ENCODE measurements at regions not wholly inside any gene's neighbourhood (a gene's known extent, or its start where the extent isn't known, plus 50 kb on each side); places are given as distances from the start of the nearest gene placed in this dataset.

DNA sequence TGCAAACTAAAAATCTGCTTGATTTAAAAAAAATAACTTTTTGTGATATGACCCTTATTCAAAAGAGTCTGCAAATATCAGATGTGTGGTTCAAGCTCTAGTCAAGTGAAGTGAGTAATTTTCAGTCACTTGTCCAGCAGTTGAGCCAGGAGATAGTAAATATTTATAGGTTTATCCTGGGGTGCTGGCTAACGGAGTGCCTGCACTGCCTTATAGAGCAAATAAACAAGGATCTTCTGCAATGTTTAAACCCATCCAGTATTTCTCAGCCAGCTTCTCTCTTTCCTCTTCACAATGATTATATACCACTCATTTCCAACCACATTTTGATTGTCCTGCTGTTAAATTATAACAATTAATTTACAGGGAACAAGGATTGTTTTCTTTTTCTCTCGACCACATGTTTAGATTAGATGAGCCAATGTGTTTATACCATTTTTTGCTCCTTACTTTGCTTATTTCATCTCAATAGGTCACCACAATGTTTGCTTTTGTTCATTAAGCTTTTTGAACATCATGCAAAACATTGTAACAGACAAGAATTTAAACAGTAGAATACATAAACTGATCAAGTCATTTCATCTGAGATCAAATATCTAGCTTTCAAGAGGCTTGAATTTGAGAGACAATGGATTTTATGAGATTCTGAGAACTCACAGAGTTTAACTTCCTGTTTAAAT lies 60.3 kb upstream of the GREM2 start:
- DNase-seq (ENCODE audit: low read depth) = no peak

DNA sequence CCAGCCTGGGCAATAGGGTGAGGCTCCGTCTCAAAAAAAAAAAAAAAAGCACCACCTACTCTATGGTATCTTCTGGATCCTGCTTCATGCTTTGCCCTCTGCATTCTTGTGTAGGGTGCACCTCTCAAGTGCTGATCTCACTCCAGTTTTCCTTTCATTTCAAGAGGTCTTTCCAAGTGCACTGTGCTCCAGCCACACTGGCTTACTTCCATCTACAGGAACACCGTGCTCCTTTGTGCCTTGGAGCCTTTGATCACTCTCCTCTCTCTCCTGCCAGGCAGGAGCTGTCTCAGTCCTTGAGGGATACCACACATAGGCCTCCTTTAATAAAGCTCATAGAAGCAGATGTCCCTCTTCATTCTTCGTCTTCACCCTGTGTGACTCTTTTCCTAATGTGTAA lies 55.4 kb upstream of the GREM2 start:
- DNase-seq (ENCODE audit: low read depth) = no peak

DNA sequence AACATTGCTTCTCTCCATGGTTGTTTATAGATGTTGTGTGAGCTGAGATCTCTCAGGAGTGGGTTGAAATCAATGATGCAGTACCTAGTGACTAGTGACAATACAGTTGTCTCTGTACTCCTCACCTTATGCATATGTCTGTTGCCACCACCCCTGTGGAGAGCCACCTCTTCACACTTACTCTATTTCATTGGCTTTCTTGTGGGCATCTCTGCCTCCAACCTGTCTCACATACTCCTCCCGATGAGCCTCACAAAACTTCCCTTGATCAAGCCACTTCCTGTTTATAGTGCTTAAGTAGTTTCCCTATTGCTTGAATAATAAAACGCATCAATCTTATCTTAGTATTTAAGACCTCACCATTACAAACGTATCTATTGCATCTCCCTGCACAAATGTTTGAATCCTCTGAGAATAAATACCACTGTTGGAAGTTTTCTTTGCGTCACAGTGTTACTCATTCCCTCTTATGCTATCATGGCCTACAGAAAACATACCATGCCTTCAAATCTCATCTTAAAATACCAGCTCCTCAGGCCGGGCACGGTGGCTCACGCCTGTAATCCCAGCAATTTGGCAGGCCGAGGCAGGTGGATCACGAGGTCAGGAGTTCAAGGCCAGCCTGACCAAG lies 54.7 kb upstream of the GREM2 start:
- no peak for DNase-seq (ENCODE audit: low read depth)

DNA sequence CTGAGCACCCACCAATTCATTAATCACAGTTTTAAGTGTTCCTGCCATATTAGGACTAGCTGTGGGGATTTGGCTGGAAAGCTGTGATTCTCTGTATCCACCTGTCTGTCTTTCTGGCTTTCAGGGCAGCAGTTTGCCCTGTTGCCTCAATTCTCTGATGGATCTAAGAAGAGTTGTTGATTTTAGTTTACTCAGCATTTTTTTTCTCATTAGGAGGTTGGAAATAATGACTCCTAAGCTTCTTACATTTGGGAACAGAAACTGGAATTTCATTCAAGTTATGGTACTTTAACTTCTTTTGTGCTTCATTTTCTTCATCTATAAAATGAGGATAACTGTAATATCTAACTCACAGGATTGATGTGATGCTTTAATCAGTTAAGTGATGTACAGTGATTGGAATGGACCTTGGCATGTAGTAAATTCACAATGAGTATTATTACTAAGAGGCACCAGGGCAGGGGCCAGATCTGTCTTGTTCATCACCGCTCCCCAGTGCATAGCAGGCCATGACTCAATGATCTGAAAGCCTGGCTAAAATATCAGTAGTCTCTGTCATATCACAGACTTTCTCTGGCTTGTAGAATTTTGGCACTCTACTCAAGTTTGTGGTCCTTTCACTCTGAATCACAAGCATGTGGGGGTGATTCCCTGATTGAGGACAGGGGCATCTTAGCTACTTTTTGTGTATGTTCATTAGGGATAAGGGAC lies 51.4 kb upstream of the GREM2 start:
- DNase-seq (ENCODE audit: low read depth) = no peak
